HG03135 (cell line): ENCODE measurements at regions not wholly inside any gene's neighbourhood (a gene's known extent, or its start where the extent isn't known, plus 50 kb on each side); places are given as distances from the start of the nearest gene placed in this dataset.

Experiments used
- ATAC-seq: cut with Tn5 transposase; IDR thresholded peaks from one replicate; pipeline ENCODE4 v1.9.1; 2021; ENCODE audit warnings: mild to moderate bottlenecking, moderate library complexity; ENCODE audit not compliant: unreplicated experiment

GRCh38 chr13:68359105-68359504 is 1129.0 kb upstream of the PCDH9 start:
- ATAC-seq, result no peak

- ATAC-seq, result no peak
These were observed 1128.2 kb upstream of the PCDH9 start for GRCh38 chr13:68358294-68358705.

- ATAC-seq, result no peak
These were observed 1120.4 kb upstream of the PCDH9 start for GRCh38 chr13:68350554-68350953.

GRCh38 chr13:68347220-68347619 is 1117.1 kb upstream of the PCDH9 start:
- ATAC-seq, result no peak

GRCh38 chr13:68345963-68346531 is 1115.9 kb upstream of the PCDH9 start:
- ATAC-seq, result no peak

- no peak for ATAC-seq
These were observed 1093.0 kb upstream of the PCDH9 start for GRCh38 chr13:68323124-68323523.

GRCh38 chr13:68319384-68319783 is 1089.2 kb upstream of the PCDH9 start:
- no peak for ATAC-seq

GRCh38 chr13:68304286-68304893 is 1074.3 kb upstream of the PCDH9 start:
- ATAC-seq, result no peak

GRCh38 chr13:68293631-68294030 is 1063.5 kb upstream of the PCDH9 start:
- no peak for ATAC-seq

- no peak for ATAC-seq
These were observed 1062.5 kb upstream of the PCDH9 start for GRCh38 chr13:68292601-68293000.

GRCh38 chr13:68291595-68291994 is 1061.5 kb upstream of the PCDH9 start:
- no peak for ATAC-seq

GRCh38 chr13:68275758-68276157 is 1045.6 kb upstream of the PCDH9 start:
- no peak for ATAC-seq

GRCh38 chr13:68272652-68273051 is 1042.5 kb upstream of the PCDH9 start:
- ATAC-seq, result no peak

GRCh38 chr13:68264692-68265091 is 1034.6 kb upstream of the PCDH9 start:
- ATAC-seq, result no peak

- no peak for ATAC-seq
These were observed 1031.0 kb upstream of the PCDH9 start for GRCh38 chr13:68261105-68261504.

GRCh38 chr13:68257111-68257842 is 1027.1 kb upstream of the PCDH9 start:
- no peak for ATAC-seq

GRCh38 chr13:68254151-68254550 is 1024.0 kb upstream of the PCDH9 start:
- no peak for ATAC-seq

GRCh38 chr13:68234274-68234673 is 1004.1 kb upstream of the PCDH9 start:
- ATAC-seq, result no peak

GRCh38 chr13:68232351-68233130 is 1002.4 kb upstream of the PCDH9 start:
- no peak for ATAC-seq

- ATAC-seq, result no peak
These were observed 984.7 kb upstream of the PCDH9 start for GRCh38 chr13:68214691-68215415.

- ATAC-seq, result no peak
These were observed 969.1 kb upstream of the PCDH9 start for GRCh38 chr13:68199271-68199670.
